Uterus (tissue), 3 donors: ENCODE measurements at regions not wholly inside any gene's neighbourhood (a gene's known extent, or its start where the extent isn't known, plus 50 kb on each side); places are given as distances from the start of the nearest gene placed in this dataset.

ENCODE experiments used
- DNase-seq, 2 donors: peaks; one replicate each; pipeline ENCODE4 v3.0.0-alpha.2; 2019 to 2020
- H3K27ac ChIP-seq, 2 donors: fragments of 200-600 bp; sonication (generic); 1 replicate in 1 of 2; 2 replicates in 1 of 2; pipeline ENCODE4 v1.5.1; 2016 to 2018
- H3K27me3 ChIP-seq, 2 donors: fragments of 200-600 bp; sonication (generic); one replicate each; pipeline ENCODE4 v1.5.1; 2018 to 2019; ENCODE audit warnings: control low read depth in 1 of 2
- H3K36me3 ChIP-seq, 2 donors: fragments of 200-600 bp; sonication (generic); one replicate each; pipeline ENCODE4 v1.5.1; 2019; ENCODE audit warnings: control low read depth in 1 of 2
- H3K4me1 ChIP-seq, 2 donors: fragments of 200-600 bp; sonication (generic); one replicate each; pipeline ENCODE4 v1.5.1; 2018 to 2019; ENCODE audit warnings: control low read depth in 1 of 2
- H3K4me3 ChIP-seq, 2 donors: fragments of 200-600 bp; sonication (generic); 1 replicate in 1 of 2; 2 replicates in 1 of 2; pipeline ENCODE4 v1.5.1; 2018 to 2019; ENCODE audit warnings: mild to moderate bottlenecking in 1 of 2
- H3K9me3 ChIP-seq, 2 donors: fragments of 200-600 bp; sonication (generic); one replicate each; pipeline ENCODE4 v1.5.1; 2019; ENCODE audit warnings: control low read depth in 1 of 2
- POLR2A ChIP-seq, 2 donors: fragments of 450-650 bp; IDR thresholded peaks; one replicate each; pipeline ENCODE4 v1.6.1; 2016; ENCODE audit warnings: antibody characterized with exemption in 2 of 2, mild to moderate bottlenecking in 1 of 2, moderate library complexity in 1 of 2
- intact Hi-C: fragments of 100-400 bp; cut with DNase I; formaldehyde crosslinking; loops from one replicate; pipeline ENCODE4 v1.15.1; 2023; ENCODE audit warnings: low total_unique reads
- TF ChIP-seq, protein P1 (sequence below), 4 experiments: fragments of 200-600 bp in 2 of 4; fragments of 450-650 bp in 2 of 4; sonication (generic) in 2 of 4; IDR thresholded peaks; one replicate each; pipeline ENCODE4 v1.5.1; 2016 to 2019; ENCODE audit warnings: antibody characterized with exemption in 4 of 4, mild to moderate bottlenecking in 2 of 4, moderate library complexity in 1 of 4
- donor health status: DM: yes; HTN: yes; CAD: no.

DNA sequence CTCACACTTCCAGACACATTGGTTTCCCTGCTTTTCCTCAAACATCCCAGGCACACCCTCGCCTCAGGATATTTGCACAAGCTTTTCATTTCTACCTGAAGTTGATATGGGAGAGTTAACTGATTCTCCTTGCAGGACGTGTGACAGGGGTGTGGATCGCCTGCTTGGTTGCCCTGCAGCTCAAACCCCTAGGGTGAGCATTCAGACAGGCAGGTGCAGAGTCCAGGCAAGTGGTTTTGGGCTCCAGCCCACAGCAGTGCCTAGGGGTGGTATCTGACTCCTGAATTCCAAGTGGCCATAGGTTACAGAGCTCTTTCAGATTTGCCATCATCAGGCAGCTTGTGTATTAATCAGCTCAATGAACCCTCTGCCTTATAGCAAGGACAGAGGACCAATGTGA lies 1104.2 kb upstream of the IGFBP7 start:
- no peak for TF ChIP-seq POLR2A (IDR thresholded peaks at IDR 0.05)
- TF ChIP-seq, protein P1, sequence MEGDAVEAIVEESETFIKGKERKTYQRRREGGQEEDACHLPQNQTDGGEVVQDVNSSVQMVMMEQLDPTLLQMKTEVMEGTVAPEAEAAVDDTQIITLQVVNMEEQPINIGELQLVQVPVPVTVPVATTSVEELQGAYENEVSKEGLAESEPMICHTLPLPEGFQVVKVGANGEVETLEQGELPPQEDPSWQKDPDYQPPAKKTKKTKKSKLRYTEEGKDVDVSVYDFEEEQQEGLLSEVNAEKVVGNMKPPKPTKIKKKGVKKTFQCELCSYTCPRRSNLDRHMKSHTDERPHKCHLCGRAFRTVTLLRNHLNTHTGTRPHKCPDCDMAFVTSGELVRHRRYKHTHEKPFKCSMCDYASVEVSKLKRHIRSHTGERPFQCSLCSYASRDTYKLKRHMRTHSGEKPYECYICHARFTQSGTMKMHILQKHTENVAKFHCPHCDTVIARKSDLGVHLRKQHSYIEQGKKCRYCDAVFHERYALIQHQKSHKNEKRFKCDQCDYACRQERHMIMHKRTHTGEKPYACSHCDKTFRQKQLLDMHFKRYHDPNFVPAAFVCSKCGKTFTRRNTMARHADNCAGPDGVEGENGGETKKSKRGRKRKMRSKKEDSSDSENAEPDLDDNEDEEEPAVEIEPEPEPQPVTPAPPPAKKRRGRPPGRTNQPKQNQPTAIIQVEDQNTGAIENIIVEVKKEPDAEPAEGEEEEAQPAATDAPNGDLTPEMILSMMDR (IDR thresholded peaks at IDR 0.05): no peak
- no peak overlapping the region for H3K27ac ChIP-seq
- H3K9me3 ChIP-seq: no peaks in the 10 kb centered on the region
- H3K4me1 ChIP-seq: no peaks in the 10 kb centered on the region
- intact Hi-C loops: no loop called here
- no peak for DNase-seq
- no peaks in the 10 kb centered on the region for H3K27me3 ChIP-seq
- H3K36me3 ChIP-seq: no peaks in the 10 kb centered on the region
- H3K4me3 ChIP-seq: no peak overlapping the region

DNA sequence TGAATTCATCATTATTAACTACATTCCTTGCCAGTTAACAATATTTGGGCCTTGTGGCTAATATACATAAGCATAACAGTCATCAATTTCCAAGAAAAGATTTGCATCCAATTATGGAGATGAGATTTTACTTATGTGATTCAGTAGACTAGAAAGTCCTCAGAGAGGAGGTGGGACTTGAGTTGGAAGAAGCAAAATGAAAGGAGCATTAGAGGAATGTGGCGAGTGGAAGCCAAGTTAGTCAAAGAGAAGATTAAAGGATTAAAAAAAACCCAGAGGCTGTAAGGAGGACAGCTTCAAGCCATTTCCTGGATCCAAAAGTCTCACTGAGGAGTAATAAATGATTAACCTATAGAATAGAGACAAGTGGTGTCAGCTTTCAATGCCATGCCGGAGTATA lies 1099.4 kb upstream of the IGFBP7 start:
- Histone ChIP-seq H3K4me1 (no peaks in the 10 kb centered on the region), H3K9me3 (no peaks in the 10 kb centered on the region), H3K4me3 (no peak overlapping the region), H3K27me3 (no peaks in the 10 kb centered on the region), H3K27ac (no peak overlapping the region), H3K36me3 (no peaks in the 10 kb centered on the region)
- intact Hi-C loops: no loop called here
- no peak for TF ChIP-seq POLR2A (IDR thresholded peaks at IDR 0.05)
- TF ChIP-seq, protein P1 (IDR thresholded peaks at IDR 0.05): no peak
- DNase-seq: no peak

DNA sequence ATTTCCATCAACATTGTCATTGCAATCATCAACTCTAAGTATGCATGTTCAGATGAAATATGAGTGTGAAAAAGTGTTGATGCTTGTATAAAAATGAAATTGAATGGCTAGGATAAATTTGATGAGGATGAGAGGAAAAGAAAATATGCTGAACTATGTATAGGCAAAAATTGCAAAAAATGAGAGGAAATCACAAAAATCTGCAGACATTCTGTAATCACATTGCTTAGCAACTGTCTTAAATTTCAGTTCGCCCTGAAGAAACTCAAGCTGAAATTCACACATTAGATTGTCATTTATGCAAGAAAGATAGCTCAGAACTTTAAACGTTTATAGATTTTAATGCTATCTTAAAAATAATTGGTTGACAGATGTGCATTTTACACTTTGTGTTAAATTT lies 1098.8 kb upstream of the IGFBP7 start:
- DNase-seq: no peak
- Histone ChIP-seq H3K9me3 (no peaks in the 10 kb centered on the region), H3K36me3 (no peaks in the 10 kb centered on the region), H3K27me3 (no peaks in the 10 kb centered on the region), H3K4me1 (no peaks in the 10 kb centered on the region), H3K4me3 (no peak overlapping the region), H3K27ac (no peak overlapping the region)
- TF ChIP-seq POLR2A (IDR thresholded peaks at IDR 0.05): no peak
- TF ChIP-seq, protein P1 (IDR thresholded peaks at IDR 0.05): no peak
- intact Hi-C loops: no loop called here

DNA sequence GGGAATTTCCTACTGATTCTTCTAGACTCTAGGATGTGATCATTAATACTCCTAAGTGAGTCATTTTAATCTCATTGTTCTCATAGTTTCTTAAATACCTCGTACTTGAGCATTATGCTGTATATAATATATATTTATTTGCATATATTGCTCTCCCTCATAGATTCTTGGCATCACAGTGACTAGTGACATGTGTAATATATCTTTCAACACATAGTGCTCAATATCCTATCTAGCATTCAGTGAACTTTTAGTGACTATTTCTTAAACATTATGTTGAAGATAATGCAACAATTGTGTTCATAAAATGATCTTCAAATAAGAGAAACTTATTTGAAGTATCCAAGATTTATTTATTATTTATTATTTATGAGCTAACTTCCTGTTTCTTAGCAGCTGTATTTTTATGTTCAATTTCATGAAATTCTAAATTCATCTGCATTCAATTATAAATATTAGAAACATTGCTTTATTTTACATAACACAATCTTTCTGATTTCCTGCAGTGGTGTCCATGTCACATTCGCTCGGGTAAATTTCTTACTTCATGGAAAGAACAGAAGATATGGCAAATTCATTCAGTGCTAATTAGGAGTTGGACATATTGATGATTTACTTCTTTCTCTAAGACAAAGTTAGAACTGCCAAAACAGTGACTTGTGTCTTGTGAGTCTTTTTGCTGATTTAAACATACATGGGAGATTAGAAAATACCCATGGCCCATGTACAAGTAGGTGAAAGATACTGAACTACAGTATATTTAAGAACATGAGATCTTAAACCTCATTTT lies 1095.5 kb upstream of the IGFBP7 start:
- no peaks in the 10 kb centered on the region for H3K9me3 ChIP-seq
- no peaks in the 10 kb centered on the region for H3K4me1 ChIP-seq
- H3K27ac ChIP-seq: no peak overlapping the region
- no peaks in the 10 kb centered on the region for H3K36me3 ChIP-seq
- TF ChIP-seq, protein P1 (IDR thresholded peaks at IDR 0.05): no peak
- TF ChIP-seq POLR2A (IDR thresholded peaks at IDR 0.05): no peak
- H3K4me3 ChIP-seq: no peak overlapping the region
- no peak for DNase-seq
- H3K27me3 ChIP-seq: no peaks in the 10 kb centered on the region
- intact Hi-C loops: no loop called here

DNA sequence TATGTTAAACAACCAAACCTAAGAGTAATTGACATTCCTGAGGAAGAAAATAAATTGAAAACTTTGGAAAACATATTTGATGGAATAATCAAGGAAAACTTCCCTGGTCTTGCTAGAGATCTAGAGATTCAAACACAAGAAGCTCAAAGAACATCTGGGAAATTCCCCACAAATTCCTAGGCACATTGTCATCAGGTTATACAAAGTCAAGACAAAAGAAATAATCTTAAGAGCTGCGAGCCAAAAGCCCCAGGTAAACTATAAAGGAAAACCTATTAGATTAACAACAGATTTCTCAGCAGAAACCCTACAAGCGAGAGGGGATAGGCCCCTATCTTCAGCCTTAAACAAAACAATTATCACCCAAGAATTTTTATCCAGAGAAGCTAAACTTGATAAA lies 1082.0 kb upstream of the IGFBP7 start:
- Histone ChIP-seq H3K9me3 (no peaks in the 10 kb centered on the region), H3K36me3 (no peaks in the 10 kb centered on the region), H3K27me3 (no peaks in the 10 kb centered on the region), H3K4me1 (no peaks in the 10 kb centered on the region), H3K27ac (no peak overlapping the region), H3K4me3 (no peak overlapping the region)
- intact Hi-C loops: no loop called here
- DNase-seq: no peak
- no peak for TF ChIP-seq POLR2A (IDR thresholded peaks at IDR 0.05)
- TF ChIP-seq, protein P1 (IDR thresholded peaks at IDR 0.05): no peak
